GM10248 (cell line): ENCODE measurements at regions not wholly inside any gene's neighbourhood (a gene's known extent, or its start where the extent isn't known, plus 50 kb on each side); places are given as distances from the start of the nearest gene placed in this dataset.
"Not testable (repeated sequence)": the region's sequence is repeated elsewhere in the genome, so short reads cannot be mapped to it uniquely, and the experiment has no call there.

Source experiments
- CTCF ChIA-PET: fragments of 300-600 bp; sonication (Branson Sonifier 250); formaldehyde crosslinking; extraction: SDS; loops from one replicate; lab custom pipeline; 2021; ENCODE audit warnings: antibody characterized with exemption; lab: Yijun Ruan, JAX
- POLR2A ChIA-PET: fragments of 350-650 bp; sonication (Branson Sonifier 250); formaldehyde crosslinking; extraction: SDS; loops from one replicate; lab custom pipeline; 2020; ENCODE audit warnings: antibody characterized with exemption; lab: Yijun Ruan, JAX
- DNase-seq: peaks from one replicate; pipeline ENCODE4 v3.0.0; 2012; ENCODE audit errors: extremely low spot score
- TF ChIP-seq, protein P1 (sequence below): IDR thresholded peaks from 2 replicates; pipeline ENCODE4 v1.5.1; 2012; ENCODE audit warnings: mild to moderate bottlenecking, low read depth; ENCODE audit errors: extremely low read depth, missing control alignments, control extremely low read depth

DNA sequence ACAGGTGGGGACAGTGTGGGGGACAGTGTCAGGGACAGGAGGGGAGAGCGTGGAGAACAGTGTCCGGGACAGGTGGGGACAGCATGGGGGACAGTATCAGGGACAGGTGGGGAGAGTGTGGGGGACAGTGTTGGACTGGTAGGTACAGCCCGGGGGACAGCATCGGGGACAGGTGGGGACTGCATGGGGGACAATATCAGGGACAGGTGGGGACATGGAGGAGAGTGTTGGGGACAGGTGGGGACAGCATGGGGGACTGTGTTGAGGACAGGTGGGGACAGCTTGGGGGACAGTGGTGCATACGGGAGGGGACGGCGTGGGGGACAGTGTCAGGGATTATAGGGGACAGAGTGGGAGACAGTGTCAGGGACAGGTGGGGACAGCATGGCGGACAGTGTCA lies 212.3 kb downstream of the TMEM121 start:
- peak; percentile 4 for DNase-seq
- CTCF ChIA-PET, result no interaction called here
- POLR2A ChIA-PET, result no interaction called here
- TF ChIP-seq, protein P1, sequence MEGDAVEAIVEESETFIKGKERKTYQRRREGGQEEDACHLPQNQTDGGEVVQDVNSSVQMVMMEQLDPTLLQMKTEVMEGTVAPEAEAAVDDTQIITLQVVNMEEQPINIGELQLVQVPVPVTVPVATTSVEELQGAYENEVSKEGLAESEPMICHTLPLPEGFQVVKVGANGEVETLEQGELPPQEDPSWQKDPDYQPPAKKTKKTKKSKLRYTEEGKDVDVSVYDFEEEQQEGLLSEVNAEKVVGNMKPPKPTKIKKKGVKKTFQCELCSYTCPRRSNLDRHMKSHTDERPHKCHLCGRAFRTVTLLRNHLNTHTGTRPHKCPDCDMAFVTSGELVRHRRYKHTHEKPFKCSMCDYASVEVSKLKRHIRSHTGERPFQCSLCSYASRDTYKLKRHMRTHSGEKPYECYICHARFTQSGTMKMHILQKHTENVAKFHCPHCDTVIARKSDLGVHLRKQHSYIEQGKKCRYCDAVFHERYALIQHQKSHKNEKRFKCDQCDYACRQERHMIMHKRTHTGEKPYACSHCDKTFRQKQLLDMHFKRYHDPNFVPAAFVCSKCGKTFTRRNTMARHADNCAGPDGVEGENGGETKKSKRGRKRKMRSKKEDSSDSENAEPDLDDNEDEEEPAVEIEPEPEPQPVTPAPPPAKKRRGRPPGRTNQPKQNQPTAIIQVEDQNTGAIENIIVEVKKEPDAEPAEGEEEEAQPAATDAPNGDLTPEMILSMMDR, result no peak

DNA sequence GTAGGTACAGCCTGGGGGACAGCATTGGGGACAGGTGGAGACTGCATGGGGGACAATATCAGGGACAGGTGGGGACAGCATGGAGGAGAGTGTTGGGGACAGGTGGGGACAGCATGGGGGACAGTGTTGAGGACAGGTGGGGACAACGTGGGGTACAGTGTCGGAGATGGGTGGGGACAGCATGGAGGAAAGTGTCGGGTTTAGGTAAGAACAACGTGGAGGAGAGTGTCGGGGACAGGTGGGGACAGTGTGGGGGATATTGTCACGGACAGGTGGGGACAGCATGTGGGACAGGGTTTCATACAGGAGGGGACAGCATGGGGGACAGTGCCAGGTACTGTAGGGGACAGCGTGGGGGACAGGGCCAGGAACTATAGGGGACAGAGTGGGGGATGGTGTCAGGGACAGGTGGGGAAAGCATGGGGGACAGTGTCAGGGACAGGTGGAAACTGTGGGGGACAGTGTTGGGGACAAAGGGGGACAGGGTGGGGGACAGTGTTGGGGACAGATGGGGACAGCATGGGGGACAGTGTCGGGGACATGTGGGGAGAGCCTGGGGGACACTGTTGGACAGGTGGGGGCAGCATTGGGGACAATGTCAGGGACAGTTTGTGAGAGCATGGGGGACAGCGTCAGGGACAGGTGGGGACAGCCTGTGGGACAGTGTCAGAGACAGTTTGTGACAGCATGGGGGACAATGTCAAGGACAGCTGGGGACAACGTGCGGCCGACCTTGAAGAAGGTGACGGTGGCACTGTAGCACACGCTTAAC lies 213.1 kb downstream of the TMEM121 start:
- peak; percentile 7 for DNase-seq
- CTCF ChIA-PET, result no interaction called here
- POLR2A ChIA-PET, result no interaction called here
- TF ChIP-seq, protein P1, result no peak

DNA sequence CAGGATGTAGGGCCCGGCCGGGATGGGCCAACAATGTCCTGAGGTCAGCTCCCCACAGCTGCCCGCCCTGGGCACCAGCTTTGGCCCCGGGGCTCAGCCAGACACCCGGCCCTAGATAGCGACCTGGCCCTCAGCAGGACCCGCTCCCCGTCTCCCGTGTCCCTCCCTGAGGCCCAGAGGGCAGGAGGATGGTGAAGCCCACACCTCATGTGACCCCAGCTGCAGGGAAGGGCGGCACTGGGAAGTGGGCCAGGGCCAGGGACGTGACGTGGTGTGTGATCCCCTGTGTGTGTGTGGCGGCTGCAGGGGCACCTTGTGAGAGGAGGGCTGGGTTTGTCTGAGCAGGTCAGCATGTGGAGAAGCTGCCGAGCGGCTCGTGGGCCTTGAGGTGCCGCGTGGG lies 213.9 kb downstream of the TMEM121 start:
- CTCF ChIA-PET, POLR2A ChIA-PET, DNase-seq: not testable (repeated sequence)

DNA sequence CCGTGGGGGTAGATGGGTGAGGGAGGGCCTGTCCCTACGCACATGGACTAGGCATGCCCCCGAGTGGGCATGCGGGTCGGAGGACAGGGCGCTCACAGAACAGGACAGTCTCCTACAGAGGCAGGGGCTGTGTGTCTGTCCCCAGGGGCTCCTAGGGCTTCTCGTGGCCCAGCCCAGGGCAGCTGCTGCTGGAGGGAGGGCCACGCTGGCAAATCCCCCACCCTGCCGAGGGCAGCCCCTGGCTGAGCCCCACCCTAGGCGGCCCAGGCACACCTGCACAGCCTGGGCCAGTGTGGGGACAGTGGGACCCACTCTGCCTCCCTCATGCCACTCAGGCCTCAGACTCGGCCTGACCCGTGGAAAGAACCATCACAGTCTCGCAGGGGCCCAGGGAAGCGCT lies 214.6 kb downstream of the TMEM121 start:
- DNase-seq, CTCF ChIA-PET, POLR2A ChIA-PET: not testable (repeated sequence)

DNA sequence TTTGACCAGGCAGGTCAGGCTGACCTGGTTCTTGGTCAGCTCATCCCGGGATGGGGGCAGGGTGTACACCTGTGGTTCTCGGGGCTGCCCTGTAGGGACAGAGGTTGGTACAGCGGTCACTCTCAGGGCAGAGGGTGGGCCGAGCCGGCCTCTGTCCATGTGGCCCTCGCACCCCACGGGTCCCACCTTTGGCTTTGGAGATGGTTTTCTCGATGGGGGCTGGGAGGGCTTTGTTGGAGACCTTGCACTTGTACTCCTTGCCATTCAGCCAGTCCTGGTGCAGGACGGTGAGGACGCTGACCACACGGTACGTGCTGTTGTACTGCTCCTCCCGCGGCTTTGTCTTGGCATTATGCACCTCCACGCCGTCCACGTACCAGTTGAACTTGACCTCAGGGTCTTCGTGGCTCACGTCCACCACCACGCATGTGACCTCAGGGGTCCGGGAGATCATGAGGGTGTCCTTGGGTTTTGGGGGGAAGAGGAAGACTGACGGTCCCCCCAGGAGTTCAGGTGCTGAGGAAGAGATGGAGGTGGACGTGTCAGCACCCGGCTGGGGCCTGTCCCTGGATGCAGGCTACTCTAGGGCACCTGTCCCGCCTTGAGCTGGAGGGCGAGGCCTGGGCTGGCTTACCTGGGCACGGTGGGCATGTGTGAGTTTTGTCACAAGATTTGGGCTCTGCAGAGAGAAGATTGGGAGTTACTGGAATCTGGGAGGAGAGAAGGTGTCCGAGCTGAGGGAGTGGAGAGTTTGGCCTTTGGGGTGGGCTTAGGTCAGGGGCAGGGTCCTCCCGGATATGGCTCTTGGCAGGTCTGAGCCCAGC lies 215.5 kb downstream of the TMEM121 start:
- CTCF ChIA-PET, DNase-seq, POLR2A ChIA-PET: not testable (repeated sequence)

DNA sequence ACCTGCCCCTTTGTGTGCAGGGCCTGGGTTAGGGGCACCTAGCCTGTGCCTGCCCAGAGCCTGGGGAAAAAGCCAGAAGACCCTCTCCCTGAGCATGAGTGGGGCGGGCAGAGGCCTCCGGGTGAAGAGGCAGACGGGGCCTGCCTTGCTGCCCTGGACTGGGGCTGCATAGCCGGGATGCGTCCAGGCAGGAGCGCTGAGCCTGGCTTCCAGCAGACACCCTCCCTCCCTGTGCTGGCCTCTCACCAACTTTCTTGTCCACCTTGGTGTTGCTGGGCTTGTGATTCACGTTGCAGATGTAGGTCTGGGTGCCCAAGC lies 216.1 kb downstream of the TMEM121 start:
- ChIA-PET POLR2A (no interaction called here), CTCF (no interaction called here)
- DNase-seq, result peak; percentile 3
- TF ChIP-seq, protein P1, result no peak

DNA sequence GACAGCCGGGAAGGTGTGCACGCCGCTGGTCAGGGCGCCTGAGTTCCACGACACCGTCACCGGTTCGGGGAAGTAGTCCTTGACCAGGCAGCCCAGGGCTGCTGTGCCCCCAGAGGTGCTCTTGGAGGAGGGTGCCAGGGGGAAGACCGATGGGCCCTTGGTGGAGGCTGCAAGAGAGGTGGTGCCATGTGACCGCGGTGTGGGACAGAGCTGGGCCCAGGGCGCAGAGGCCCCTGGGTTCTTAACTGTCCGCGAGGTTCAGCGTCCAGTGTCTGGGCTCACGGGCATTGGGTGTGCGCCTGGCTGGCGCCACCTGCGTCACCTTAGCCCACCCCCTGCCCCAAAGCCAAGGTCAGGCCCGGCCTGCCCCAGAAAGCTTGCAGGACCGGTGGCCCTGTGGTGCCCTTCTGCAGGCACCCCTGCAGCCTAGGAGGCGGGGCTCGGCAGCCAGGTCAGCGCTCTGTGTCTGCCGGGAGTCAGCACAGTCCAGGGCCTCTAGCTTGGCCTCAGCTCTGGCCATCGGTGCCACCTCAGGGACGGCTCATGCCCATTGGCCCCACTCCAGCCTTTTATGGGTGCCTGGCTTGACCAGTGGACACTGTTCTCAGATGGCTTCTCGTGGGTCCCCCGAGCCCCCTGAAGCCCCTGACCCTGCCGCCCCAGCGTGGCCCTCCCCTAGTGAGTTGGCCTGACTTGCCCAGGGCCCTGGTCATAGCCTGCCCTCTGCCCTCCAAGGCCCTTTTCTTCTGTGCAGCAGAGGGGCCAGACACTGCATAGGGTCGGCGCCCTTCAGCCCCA lies 216.7 kb downstream of the TMEM121 start:
- POLR2A ChIA-PET, CTCF ChIA-PET, DNase-seq: not testable (repeated sequence)

DNA sequence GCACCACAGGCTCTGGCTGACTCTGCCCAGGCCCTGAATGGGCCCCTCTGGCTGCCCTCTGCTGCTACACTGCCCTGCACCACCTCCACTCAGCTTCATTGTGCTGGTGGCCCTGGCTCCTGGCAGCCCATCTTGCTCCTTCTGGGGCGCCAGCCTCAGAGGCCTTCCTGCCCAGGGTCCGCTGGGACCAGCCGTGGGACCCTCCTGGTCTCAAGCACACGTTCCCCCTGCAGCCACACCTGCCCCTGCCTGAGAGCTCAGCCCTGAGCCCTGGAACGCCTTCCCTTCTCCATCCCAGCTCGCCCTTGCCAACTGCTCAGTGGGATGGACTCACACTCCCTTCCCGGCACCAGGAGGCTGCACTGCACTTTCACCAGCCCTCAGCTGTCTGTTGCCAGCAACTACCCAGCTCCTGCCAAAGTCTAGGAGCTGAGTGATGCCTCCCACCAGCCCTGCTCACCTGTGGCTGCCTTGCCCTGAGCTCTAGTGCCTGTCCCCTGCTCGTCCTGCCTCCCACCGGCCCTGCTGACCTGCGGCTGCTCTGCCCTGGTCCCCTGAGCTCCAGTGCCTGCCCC lies 217.9 kb downstream of the TMEM121 start:
- CTCF ChIA-PET, DNase-seq, POLR2A ChIA-PET: not testable (repeated sequence)
